HG03354 (cell line): ENCODE measurements at regions not wholly inside any gene's neighbourhood (a gene's known extent, or its start where the extent isn't known, plus 50 kb on each side); places are given as distances from the start of the nearest gene placed in this dataset.

Experiments
- ATAC-seq: cut with Tn5 transposase; IDR thresholded peaks from one replicate; pipeline ENCODE4 v1.9.1; 2021; ENCODE audit warnings: mild to moderate bottlenecking; ENCODE audit not compliant: unreplicated experiment, poor library complexity, severe bottlenecking

DNA sequence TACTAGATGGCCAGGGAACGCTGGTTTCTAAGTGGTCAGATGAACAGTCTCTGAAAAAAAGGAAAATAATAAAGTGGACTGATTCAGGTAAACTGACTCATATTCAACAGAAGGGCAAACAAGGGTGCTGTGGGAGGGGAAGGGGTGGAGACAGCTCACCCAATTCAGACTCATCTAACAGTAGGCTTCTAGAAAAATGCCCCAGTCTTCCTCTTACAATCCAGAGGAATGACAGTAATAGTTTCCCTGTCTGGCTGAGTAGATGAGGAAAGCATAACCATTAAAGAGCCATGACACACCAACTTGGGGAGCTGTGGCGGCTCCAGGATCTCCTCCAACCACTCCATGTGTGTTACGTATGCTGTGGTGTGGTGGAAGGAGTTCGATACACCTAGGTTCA is 231.4 kb upstream of the UMPS start:
- no peak for ATAC-seq

DNA sequence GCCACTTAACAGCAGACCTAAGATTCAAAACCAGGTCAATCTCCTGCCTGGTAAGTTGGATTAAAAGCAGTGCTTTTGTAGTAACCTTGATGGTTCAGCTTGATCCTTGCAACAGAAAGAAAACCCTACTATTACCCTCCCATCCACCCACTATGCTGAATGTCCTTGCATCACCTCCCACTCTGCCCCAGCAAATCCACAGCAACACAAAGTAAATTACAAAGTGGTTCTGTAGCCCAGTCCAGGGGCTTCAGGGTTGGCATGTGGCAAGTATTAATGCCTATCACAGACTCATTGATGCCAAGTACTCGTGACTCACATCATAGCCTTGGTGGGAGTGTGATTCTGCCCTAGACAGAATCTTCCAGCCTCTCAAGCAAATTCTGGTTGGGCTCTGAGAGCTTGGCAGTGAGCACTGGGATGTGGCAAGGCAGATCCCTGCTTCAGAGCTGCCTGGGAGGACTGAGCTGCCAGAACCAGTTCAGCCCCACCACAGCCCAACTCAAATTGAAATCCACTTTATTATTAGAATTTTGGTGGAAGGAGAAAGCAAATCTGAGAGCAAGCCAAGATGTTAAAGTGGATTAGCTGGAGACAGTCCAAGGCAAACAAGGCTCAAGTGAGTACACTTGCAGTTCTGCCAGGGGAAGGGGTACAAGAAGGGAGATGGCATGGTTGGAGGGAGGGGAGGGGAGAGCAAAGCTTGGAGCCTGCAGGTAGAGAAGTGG is 225.8 kb upstream of the UMPS start:
- ATAC-seq = no peak

DNA sequence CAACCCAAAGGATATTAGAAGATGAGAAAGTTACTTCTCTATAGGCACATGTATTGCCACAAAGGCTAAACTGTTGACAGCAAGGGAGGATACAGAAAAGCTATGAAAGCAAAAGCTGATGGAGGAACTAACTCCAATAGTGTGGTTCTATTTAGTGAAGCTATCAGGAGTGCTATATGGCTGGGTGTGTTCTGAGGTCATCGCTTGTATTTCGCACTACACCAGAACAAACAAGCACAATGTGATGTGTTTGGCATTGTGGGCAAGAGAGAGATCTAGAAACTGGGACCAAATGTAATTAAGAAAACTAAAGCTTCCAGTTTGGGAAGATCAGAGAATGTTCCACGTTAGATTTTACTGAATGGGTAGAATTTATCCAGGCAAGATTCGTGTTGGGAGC is 220.4 kb upstream of the UMPS start:
- no peak for ATAC-seq

DNA sequence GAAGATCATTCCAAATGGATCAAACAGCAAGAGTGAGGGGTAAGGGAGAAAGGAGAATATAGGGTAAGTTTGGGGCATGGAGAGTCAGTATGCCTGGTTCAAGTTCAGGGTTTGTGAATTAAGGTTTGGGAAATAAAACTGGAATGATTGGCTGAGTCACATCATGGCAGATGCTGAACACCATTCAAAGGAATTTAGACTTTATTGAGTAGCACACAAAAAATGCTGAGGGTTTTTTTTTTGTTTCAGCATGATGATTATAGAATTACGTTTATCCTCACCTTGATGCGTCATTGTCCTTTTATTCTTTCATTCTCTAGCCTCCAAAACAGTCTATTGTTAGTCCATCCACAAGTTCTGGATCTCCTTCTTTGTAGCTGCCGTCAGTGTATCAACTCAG is 220.0 kb upstream of the UMPS start:
- ATAC-seq = no peak

DNA sequence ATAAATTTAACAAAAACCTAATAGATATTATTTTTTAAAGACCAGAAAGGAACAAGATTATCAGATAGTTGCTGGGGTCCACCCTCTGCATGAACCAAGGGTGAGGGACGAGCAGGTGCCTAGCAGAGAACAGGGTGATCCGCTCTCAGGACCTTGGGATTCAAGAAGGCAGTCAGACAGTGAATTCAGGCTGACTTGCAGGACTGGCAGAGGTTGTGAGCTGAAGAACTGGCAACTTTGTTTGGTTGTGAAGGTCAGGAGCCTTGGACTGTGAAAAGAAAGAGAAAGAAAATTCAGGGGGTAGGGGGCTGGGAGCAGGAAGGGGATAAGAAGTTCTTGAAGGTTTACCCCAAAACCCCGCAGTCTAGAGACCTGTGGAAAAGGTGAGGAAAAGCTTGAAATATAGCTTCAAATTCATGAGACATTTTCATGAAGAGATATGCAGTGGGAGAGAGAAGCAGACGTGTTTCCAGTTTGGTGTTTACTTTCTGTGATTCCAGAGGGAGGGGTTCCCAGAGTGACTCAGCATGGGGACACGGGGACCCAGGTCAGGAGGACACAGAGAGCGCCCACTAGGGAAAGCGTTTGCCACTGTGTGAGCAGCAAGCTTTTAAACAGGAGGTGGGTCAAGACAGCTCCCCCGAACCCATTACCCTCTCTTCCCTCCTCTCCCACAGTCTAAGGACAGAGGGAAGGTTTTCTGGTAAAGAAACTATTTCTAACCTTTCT is 217.2 kb upstream of the UMPS start:
- no peak for ATAC-seq

DNA sequence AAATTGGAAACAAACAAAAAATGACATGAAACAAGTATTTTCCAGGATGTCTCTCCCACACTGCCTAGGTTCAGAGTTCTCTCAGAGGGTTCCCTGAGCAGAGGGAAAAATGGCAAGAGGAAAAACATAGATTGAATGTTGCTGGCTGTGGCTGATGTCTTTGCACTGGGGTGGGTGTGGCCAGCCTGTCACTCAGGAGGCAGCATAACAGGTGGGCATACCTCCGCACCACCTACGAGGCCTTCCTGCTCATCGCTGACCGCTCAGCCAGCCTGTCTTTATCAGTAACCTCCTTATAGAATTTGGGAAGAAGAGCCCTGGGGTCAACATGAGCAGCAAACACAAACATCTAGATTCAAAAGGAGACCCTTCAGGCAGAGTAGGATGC is 216.6 kb upstream of the UMPS start:
- ATAC-seq = no peak

DNA sequence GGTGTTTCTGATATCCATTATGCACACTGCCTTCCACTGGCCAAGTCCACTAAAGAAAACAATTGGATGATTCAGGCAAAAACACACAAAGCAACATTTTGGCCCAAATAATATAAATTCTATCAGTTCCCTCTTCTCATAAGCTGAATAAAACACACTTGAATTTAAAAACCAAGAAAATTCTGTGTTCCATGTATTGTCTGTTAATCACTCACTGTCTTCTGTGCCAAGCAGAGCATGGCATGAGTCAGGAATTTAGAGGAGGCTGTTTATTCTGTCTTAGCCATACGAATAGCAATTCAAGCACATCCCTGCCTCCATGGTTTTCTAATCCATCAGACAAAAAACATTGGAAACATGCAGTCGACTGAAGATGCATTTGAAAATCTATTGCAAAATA is 215.6 kb upstream of the UMPS start:
- ATAC-seq = no peak

DNA sequence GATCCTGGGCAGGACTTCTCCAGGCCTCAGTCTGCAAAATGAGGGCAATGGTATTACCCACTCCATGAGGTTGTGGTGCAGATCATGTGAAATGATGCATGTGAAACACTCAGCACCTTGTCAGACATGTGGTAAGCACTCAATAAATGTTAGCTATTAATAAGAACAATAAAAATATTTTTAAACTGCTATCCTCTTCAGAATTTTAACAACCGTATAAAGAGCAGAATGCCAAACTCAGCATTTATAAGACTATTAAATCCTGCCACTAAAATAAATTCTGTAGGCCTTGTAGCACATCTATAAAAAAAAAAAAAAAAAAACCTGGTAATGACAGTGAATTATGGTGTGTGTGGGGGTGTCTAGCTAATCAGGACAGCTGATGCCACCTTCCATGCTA is 213.9 kb upstream of the UMPS start:
- ATAC-seq = no peak

DNA sequence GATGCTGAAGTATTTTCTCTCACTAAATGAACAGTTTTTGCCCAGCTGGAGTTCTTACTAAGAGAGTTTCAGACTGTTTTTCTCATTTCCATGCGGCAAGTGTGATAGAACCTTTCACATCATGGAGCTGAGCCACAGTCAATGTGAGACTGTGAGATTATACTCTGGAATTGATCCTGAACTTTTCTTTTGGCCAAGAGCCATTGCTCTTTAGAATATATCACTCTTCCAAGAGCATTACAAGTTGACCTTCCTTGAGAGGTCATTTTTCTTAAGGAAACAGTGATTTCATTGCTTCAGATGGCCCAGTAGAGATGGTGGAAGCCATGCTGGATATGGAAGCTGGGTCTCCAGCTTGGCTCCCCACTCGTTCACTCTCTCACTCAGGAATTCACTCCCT is 212.9 kb upstream of the UMPS start:
- ATAC-seq = no peak

DNA sequence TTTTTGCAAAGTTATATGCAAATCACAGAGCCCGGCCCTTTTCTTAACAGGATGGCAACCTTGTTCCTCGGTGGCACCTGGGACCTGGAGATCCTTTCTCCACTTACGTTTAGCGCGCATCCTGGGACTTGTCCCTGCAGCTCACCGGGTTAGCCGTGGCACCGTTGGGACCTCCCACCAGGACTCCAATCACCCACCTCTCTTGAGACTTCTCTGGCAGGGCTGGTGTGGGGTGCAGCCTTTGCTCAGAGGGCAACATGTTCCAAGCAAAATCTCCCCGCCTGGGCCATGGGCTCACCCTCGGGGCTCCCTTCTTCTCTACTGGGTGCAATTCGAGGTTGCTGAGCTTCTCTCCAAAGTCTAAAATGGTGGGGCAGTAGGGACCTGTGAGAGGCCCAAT is 211.9 kb upstream of the UMPS start:
- no peak for ATAC-seq

DNA sequence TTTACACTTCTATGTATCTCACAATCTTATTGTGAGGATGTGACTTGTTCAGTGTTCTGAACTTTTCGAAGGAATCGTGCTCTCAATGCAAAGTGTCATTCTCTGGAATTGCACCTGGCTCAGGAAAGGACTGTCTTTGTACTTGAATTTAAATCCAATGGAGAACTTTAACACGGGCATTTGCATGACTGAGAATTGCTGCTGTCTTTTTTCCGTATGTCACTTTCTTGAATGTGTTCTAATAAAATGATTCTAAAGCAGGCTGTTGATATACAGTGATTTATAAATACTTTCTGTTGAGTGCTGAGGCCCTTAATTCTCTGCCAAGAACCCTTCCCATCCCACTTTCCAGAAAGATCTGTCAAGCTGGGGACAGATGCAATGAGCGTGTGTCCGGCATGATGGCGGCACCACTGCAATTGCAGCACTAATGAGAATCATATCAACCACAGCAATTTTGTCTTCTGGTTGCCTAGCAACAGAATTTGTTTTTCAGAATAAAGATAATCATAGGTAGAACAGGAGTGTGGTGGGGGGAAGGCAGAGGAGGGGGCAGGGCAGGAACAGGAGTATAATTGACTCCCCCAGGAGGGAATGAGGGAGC is 210.6 kb upstream of the UMPS start:
- ATAC-seq = no peak

DNA sequence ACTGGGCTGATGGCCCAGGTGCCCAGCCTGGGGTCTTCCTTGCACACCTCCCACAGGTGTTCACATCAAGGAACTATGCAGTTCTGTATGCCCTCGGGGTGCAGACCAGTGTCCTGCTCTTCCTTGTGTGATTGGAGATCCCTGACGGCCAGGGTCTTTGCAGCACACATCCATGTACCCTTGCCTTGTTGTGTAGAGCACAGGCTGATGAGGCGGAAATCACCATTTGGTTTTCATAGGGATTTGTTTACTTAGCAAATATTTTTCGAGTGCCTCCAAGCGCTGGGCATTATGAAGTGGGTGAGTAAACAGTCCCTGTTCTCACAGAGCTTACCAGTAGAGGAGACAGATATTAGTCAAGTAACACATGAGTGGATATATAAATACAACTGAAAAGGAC is 209.3 kb upstream of the UMPS start:
- no peak for ATAC-seq

DNA sequence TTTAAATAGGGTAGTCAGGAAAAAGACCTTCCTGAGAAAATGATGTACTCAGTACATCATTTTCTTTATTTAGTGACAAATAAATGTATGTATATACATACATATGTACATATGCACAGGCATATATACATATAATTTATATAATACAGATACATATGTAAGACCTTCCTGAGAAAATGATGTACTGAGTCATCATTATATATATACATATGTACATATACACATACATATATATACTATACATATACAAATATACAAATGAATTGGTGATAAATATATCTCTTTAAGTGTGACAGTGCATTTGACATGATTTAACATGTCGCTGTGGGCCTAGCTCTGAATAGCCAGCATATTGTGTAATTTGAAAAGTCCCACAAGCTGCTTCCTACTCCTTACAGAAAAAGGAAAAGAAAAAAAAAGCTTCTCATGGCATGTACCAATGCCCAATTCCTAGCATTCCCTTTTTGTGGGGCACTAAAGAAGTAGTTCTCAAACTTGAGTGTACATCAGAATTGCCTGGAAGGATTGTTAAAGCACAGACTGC is 208.1 kb upstream of the UMPS start:
- ATAC-seq = no peak

DNA sequence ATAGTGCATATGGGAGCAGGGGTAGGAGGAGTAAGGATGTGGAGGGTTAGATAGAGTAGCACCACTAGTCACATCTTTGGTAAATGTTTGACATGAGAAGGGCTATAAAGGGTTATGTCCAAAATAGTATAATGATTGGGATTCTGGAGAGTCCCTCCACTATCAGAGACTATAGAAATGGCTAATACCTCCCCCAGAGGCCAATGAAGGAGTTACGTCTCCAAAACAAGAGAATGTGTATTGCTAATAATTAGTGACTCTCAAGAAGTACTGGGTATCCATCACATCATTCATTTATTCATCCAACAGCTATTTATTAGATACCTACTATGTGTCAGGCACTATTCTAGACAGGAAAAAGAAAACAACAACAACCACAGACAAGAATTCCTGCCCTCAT is 203.7 kb upstream of the UMPS start:
- no peak for ATAC-seq

DNA sequence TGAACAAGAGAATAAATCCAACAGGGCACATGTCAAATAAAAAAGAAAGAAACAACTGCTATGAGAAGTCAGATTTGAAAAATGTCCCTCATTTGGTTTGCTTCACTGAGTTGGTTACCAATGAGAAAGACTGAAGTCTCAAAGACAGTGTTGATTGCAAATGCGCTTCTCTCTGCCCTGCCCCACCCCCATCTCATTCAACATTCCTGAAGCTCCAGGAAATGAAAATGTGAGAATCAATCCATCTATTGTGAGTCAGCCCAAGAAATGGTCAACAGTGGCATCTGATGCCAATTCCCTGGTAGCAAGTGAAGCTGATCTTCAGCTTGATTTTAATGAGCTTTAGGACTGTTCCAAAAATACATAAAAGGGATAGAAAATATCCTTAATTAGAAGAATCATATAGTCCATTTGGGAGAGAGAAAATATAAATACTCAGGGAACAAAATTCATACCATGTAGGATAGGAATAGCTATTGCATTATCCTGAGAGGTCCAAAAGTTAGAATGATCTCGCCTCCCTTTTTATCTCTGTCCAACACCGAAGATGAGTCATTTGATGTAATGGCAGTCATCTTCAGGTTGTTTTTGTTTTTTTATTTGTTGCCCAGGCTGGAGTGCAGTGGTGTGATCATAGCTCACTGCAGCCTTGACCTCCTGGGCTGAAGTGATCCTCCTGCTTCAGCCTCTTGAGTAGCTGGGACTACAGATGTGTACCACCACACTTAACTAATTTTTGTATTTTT is 200.3 kb upstream of the UMPS start:
- ATAC-seq = no peak

DNA sequence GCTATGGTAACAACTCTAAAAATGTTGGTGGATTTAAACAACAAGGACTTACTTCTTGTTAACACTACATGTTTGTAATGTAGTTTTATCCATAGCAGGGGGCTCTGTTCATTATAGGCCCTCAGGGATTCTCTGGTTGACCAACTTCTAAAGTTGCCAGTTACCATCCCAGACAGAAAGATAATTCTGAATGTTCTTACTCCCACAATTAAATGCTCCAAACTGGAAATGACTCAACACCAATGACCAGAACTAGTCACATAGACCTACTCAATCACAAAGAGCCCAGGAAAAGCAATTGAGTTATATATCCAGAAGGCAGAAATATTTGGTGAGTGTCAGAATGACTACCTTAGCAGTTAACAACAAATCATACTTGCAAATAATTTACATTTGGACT is 199.3 kb upstream of the UMPS start:
- ATAC-seq = no peak

DNA sequence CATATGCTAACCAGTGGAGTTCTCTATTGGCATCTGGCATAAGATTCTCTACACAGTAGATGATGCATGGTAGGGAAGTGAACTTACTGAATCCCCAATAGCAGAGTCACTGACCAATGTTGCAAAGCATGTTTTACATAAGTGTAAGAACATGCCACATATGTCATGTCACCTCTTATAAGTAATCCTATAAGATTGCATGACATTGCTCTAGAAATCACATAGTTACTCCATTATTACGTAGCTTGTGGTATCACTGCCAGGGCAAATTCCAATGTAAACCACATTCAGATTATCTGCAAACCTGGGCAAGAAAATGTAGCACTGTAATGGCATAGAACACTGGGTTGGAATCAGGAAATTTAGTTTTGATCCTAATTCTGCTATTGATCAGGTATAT is 198.2 kb upstream of the UMPS start:
- ATAC-seq = no peak

DNA sequence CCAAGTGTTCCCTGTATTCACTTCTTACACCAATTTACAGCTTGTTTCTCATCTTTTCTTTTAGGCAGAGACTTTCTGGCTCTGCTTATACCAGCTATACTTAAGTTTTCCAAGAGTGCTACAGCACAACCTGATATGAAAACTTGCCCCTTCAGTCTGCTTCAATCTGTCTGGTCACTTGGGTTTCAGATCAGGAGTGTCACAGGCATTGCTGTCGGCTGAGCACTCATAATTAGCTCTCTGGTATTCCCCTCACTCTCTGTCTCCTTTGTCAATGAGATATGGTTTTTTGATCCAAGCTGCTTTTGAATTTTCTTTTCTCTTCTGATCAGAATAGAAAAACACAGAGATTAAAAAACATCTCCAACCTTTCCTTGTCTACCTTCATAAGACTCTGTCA is 194.9 kb upstream of the UMPS start:
- ATAC-seq = no peak

DNA sequence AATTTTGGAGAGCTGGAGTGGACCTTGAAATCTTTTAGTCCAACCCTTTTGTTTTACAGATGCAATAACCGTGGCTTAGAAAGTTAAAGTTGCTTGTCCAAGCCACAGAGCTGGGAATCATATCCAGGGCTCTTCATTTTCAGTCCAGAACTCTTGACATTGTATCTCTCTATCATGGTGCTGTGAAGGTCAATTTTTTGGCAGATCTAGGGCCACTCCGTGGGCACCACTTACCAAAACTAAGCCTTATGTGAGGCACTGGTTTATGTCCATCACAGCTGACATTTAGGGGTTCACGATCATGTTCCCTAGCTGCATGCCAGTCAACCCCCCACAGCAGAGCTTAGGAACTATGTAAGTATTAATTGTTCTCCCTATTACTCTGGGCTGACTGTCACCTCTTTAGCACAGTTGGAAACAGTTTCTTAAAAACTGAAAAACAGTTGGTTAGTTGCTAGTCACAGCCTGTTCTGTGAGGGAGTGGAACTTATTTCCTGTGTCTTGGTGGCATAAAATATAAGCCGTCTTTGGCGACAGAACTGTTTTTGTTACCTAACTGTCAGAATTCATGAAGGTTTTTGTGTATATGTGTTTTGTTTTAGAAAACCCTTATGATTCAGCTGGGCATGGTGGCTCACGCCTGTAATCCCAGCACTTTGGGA is 189.6 kb upstream of the UMPS start:
- no peak for ATAC-seq
